ENCODE measurements at regions not wholly inside any gene's neighbourhood (a gene's known extent, or its start where the extent isn't known, plus 50 kb on each side); places are given as distances from the start of the nearest gene placed in this dataset.

DNA sequence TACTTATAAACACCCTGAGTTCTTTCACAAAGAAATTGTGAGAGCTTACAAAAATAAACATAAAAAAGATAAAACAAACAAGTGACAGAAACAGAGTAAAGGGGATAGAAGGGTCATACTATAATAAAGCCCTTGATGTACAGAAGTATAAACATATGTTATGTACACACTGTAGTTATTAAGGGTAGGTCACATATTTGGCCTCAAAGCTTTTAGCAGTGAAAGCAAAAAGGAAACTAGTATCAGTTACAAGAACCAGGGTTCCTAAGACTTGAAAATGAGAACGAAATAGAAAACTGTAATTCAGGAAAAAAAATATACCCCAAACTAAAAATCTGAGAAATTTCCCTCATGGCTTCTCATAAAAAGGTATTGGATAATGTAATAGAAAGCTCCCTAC is 380.6 kb downstream of the HDGFL1 start:
- TF ChIP-seq, protein P1, sequence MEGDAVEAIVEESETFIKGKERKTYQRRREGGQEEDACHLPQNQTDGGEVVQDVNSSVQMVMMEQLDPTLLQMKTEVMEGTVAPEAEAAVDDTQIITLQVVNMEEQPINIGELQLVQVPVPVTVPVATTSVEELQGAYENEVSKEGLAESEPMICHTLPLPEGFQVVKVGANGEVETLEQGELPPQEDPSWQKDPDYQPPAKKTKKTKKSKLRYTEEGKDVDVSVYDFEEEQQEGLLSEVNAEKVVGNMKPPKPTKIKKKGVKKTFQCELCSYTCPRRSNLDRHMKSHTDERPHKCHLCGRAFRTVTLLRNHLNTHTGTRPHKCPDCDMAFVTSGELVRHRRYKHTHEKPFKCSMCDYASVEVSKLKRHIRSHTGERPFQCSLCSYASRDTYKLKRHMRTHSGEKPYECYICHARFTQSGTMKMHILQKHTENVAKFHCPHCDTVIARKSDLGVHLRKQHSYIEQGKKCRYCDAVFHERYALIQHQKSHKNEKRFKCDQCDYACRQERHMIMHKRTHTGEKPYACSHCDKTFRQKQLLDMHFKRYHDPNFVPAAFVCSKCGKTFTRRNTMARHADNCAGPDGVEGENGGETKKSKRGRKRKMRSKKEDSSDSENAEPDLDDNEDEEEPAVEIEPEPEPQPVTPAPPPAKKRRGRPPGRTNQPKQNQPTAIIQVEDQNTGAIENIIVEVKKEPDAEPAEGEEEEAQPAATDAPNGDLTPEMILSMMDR (IDR thresholded peaks at IDR 0.05): no peak
- no peak overlapping the region for H3K27ac ChIP-seq
- no peak for DNase-seq (ENCODE audit: low spot score)
- H3K4me3 ChIP-seq: no peak overlapping the region

DNA sequence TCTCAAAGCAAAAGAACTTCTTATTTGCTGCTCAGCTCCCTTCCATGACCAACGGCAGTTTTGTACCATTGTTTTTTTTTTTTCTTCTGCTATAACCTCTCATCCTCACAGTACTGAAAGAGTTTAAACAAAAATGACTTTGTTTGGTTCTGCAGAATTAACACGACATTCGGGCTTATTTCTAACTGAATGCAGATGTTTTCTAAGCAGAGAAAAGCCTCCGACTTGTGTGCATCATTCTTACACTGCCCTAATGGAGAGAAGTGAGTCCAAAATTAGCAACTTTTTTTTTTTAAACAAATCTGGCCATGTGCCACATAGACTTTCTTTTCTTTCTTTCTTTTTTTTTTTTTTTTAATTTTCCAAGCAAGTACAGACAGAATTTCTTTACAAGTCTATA is 382.7 kb downstream of the HDGFL1 start:
- H3K27ac ChIP-seq: no peak overlapping the region
- DNase-seq (ENCODE audit: low spot score): no peak
- TF ChIP-seq, protein P1 (IDR thresholded peaks at IDR 0.05): no peak
- no peak overlapping the region for H3K4me3 ChIP-seq

DNA sequence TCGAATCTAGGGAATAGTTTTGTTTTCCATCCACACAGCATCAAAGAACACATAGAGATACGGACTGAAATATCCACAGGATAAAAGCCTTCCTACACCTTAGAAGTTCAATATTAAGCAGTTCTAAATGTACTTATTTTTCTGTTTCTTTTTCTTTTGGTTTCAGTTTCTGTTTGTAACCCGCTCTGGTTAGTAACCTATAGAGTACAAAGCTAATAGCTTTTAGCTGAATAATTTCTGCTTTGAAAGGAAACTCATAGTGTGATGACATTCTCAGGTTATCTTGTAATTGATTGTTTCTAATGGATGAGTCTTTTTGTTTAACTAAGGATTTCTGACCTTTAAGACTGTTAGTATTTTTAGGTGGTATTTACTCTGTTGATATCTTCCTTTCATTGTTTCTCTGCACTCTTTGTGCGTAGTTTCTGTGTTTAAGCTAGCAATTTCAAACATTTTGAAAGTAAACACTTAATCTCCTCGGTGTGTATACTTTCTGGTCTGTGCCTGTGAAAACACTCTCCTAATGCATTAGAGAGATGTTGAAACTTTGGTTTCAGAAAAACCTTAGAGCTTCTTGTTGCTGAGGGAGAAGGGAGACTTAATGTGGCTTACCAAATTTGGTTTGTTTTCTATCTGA is 385.5 kb downstream of the HDGFL1 start:
- peak overlapping the region in 1 of 2 donors; percentile 5 for H3K27ac ChIP-seq
- TF ChIP-seq, protein P1 (IDR thresholded peaks at IDR 0.05): no peak
- DNase-seq (ENCODE audit: low spot score): no peak
- H3K4me3 ChIP-seq: peak overlapping the region; percentile 51

DNA sequence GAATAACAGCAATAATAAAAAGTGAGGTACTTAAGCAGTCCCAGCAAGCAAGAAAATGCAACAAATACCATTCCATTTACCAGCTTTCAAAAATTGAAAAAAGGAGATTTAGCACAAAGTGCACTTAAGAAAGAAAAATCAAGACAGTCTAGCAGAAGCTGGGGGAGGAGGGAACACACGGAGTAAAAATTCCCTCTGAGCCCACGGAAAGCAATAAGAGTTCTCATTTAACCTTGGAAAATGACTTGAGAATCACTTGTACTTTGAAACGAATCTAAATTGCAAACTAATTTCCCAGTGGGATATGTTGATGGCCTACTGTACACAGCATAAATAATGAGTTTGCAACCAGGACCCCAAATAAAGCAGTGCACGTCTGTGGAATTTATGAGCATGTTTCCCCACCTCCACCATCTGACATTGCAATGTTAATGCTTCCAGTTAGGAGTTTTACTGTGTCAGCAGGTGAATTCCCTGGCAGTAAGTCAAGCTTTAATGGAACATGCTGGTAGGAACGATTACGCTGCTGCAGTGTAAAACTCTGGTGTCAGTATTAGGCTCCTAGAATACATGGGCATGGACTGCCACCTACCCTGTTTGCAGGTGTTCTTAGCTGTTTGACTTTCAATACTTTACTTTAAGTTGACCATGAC is 386.8 kb downstream of the HDGFL1 start:
- no peak overlapping the region for H3K27ac ChIP-seq
- DNase-seq (ENCODE audit: low spot score): no peak

DNA sequence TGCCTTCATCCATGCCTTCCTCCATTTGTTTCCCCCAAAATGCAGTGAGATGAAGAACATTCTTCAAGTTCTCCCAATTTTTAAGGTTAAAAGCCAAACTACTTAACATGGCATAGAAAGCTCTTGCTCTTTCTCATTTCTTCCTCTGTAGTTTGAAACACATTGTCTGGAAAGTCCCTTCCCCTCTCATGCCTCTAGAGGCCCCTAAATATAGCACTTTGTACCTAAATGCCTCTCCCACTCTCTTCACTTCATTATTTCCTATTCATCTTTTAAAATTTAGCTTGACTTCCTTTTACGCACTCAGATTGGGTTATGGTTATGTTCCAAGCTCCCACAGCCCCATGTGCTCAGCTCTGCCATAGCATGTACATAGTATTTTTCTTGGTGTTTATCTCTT is 389.3 kb downstream of the HDGFL1 start:
- TF ChIP-seq, protein P1 (IDR thresholded peaks at IDR 0.05): no peak
- Histone ChIP-seq H3K27ac (no peak overlapping the region), H3K4me3 (no peak overlapping the region)
- DNase-seq (ENCODE audit: low spot score): no peak

More for the DNA sequence above, 386.8 kb downstream of the HDGFL1 start:
- TF ChIP-seq, protein P1 (IDR thresholded peaks at IDR 0.05): no peak
- no peak overlapping the region for H3K4me3 ChIP-seq

DNA sequence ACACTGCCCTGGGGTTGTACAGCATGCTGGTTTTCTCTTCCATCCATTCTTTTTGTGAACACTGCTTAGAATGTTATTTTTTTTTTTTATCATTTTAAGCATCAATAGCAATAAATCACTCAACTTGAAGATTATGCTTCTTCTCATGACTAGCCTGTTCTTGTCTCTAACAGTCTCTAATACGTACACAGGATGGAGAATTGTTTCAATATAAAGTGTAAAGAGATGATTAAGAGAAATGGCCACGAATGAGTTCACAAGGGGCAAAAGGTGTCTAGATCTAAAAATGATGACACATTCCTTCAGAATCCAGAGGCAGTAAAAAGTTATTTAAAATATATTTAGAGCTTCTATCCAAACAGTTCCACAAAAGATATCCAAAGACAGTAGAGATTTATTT is 390.2 kb downstream of the HDGFL1 start:
- TF ChIP-seq, protein P1 (IDR thresholded peaks at IDR 0.05): no peak
- no peak for DNase-seq (ENCODE audit: low spot score)
- Histone ChIP-seq H3K4me3 (no peak overlapping the region), H3K27ac (no peak overlapping the region)

DNA sequence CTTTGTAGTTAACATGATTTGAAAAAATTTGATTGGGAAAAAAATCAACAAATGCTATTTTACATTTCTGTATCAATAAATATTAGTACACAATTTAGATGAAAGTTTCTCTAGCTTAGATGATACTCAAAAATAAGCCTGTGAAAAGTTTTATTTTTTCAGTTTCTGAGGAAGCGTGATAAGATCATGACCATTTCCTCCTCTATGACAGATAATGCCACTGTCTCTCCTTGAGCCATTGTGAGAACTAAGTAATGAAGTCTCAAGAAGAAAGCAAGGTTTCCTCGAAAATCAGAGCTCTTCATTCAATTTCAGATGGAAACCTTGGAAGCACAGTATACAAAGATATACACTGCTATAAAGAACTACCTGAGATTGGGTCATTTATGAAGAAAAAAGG is 395.0 kb downstream of the HDGFL1 start:
- no peak overlapping the region for H3K27ac ChIP-seq
- TF ChIP-seq, protein P1 (IDR thresholded peaks at IDR 0.05): no peak
- no peak overlapping the region for H3K4me3 ChIP-seq
- DNase-seq (ENCODE audit: low spot score): no peak

All from coronary artery (tissue), 2 donors.